ENCODE measurements at regions not wholly inside any gene's neighbourhood (a gene's known extent, or its start where the extent isn't known, plus 50 kb on each side); places are given as distances from the start of the nearest gene placed in this dataset. TPM values are rescaled to one million over a fixed set of nuclear protein-coding genes. Genes with fewer than 3 reads are reported as not detected.

DNA sequence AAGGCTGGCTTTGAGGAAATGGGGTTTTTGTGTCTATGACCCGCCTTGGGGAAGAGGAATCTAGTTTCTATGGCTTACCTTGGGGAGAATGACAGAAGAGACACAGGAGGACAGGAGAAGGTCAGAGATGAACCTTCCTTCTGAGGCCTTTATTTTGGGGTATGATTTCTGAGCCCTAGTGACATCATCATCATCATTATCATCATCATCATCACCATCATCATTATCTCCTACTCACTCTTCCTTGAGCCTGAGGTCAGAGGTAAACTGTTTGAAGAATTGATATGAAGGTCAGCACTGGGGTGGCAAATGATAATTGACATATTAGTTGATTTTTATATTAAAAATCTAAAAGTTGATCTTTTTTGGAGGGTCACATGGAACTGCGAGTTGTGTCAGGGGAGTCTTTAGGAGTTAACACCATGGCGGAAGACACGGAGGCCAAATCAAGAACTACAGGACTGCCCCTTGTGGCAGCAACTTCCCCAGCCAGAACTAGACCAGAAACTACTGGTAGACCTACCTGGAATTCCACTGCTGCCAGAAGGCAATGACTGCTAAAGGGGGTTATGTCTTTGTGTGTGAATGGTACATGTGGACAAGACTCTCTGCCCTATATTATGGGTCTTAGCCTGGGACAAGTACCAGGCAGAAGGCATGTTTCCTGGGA, 49.8 kb upstream of the WLS start:
- POLR2A ChIA-PET, result no interaction called here
- ATAC-seq (ENCODE audit: low read depth) (no peak), DNase-seq (no peak)
- no peaks in the 10 kb centered on the region for H3K4me1 ChIP-seq (ENCODE audit: control insufficient read depth in 2 of 2, insufficient read depth in 2 of 2, low read length in 2 of 2)
- TF ChIP-seq EZH2 (IDR thresholded peaks at IDR 0.05; ENCODE audit: borderline replicate concordance, insufficient read depth, low read depth, low read length, poor library complexity, severe bottlenecking) (no peak), CTCF (IDR thresholded peaks at IDR 0.05) (no peak)
- H3K36me3 ChIP-seq (replicated peaks in 1 of 2; ENCODE audit: control extremely low read depth in 1 of 2, control insufficient read depth in 1 of 2, extremely low read depth in 1 of 2, insufficient read depth in 2 of 2, low read length in 1 of 2), result no peaks in the 10 kb centered on the region
- H3K4me3 Mint-ChIP-seq, result no peak overlapping the region
- peaks cover 6% of the 10 kb centered on the region for H3K27me3 Mint-ChIP-seq
- no peaks in the 10 kb centered on the region for H3K79me2 ChIP-seq (ENCODE audit: control insufficient read depth, insufficient read depth, low read length)
- no peaks in the 10 kb centered on the region for H3K9me3 ChIP-seq (ENCODE audit: control extremely low read depth in 1 of 3, control insufficient read depth in 2 of 3, insufficient read depth in 1 of 3, low read length in 2 of 3)
- H4K20me1 ChIP-seq (ENCODE audit: control insufficient read depth, insufficient read depth, low read length, poor library complexity, severe bottlenecking), result no peaks in the 10 kb centered on the region
- H3K27ac ChIP-seq (ENCODE audit: low read length in 2 of 2), result no peak overlapping the region
- no peaks in the 10 kb centered on the region for H3K9me3 Mint-ChIP-seq (ENCODE audit: insufficient read depth)
- no peak overlapping the region for H3K27ac Mint-ChIP-seq
- no peaks in the 10 kb centered on the region for H3K27me3 ChIP-seq (replicated peaks in 1 of 4; ENCODE audit: control extremely low read depth in 1 of 4, control insufficient read depth in 3 of 4, insufficient read depth in 4 of 4, low read length in 3 of 4)
- H2AFZ ChIP-seq (ENCODE audit: insufficient read depth, low read depth, low read length, poor library complexity, severe bottlenecking), result no peak overlapping the region
- WGBS (ENCODE audit: insufficient coverage), result 80% methylated on average over 3 of the region's 4 CpGs
- intact Hi-C loops (cut with micrococcal nuclease), result no loop called here
- H3K4me2 ChIP-seq (replicated peaks; ENCODE audit: low read depth, low read length, poor library complexity, severe bottlenecking), result no peak overlapping the region
- CTCF ChIA-PET, result no interaction called here
- H3K4me1 Mint-ChIP-seq, result no peaks in the 10 kb centered on the region
- no peak overlapping the region for H3K9ac ChIP-seq (ENCODE audit: low read length)
- no peak overlapping the region for H3K4me3 ChIP-seq (ENCODE audit: control extremely low read depth in 1 of 5, extremely low read depth in 1 of 5, insufficient read depth in 1 of 5, low read depth in 2 of 5, low read length in 4 of 5)

Small RNA genes lying in the stretch of these regions (small RNA-seq; reads per million reads assigned to genes)
- not detected for gene COX6B1P7 (ENCODE audit: insufficient read length, low read depth, low replicate concordance)

Measured in B cell (primary cell).